ENCODE measurements at regions not wholly inside any gene's neighbourhood (a gene's known extent, or its start where the extent isn't known, plus 50 kb on each side); places are given as distances from the start of the nearest gene placed in this dataset.

DNA sequence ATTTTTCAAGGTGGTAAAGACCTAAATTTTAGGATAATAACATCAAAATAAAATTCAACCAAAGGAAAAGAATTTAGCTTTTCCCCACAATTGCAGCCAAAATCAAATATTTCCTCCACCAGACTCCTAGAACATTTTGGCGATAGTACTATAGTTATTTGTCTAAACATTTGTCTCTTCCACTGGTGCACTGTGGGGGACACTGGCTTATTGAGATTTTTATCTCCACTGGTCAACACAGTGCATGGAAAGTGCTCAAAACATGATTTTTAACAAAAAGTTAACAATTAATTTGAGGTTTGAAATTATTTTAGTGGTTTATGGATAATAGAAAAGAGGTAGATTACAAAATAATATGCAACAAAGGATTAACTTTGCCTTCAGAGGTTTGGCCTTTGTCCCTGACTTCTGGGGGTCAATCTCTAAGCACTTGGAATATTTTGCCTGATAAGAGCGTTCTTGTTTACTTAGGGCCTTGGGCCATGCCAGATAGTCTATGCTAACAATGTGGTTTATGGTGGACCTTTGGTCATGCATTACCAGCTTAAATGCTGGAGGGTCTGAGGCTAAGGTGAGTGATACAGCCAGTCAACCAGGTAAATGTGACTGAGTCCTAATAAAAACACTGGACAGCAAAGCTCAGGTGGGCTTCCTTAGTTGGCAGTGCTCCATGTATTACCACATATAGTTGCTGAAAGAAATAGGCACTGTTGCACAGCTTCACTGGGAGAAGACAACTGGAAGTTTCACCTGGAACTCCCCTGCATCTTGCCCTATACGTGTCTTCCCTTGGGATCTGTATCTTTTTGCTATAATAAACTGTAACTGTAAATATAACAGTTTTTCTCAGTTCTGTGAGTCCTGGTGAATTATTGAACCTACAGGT lies 67.2 kb upstream of the SATB2 start:
- TF ChIP-seq, protein P1, sequence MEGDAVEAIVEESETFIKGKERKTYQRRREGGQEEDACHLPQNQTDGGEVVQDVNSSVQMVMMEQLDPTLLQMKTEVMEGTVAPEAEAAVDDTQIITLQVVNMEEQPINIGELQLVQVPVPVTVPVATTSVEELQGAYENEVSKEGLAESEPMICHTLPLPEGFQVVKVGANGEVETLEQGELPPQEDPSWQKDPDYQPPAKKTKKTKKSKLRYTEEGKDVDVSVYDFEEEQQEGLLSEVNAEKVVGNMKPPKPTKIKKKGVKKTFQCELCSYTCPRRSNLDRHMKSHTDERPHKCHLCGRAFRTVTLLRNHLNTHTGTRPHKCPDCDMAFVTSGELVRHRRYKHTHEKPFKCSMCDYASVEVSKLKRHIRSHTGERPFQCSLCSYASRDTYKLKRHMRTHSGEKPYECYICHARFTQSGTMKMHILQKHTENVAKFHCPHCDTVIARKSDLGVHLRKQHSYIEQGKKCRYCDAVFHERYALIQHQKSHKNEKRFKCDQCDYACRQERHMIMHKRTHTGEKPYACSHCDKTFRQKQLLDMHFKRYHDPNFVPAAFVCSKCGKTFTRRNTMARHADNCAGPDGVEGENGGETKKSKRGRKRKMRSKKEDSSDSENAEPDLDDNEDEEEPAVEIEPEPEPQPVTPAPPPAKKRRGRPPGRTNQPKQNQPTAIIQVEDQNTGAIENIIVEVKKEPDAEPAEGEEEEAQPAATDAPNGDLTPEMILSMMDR (IDR thresholded peaks at IDR 0.05): no peak
- TF ChIP-seq POLR2AphosphoS5 (IDR thresholded peaks at IDR 0.05; ENCODE audit: insufficient read depth in 1 of 2, low read depth in 1 of 2): no peak
- TF ChIP-seq POLR2A (IDR thresholded peaks at IDR 0.05): no peak

Measured in vagina (tissue), 2 donors.